Uterus (tissue), 2 donors: ENCODE measurements at regions not wholly inside any gene's neighbourhood (a gene's known extent, or its start where the extent isn't known, plus 50 kb on each side); places are given as distances from the start of the nearest gene placed in this dataset.
"Not testable (repeated sequence)": the region's sequence is repeated elsewhere in the genome, so short reads cannot be mapped to it uniquely, and the experiment has no call there.

Experiments used
- CTCF ChIP-seq, 4 experiments: fragments of 200-600 bp in 2 of 4; fragments of 450-650 bp in 2 of 4; sonication (generic) in 2 of 4; IDR thresholded peaks; one replicate each; pipeline ENCODE4 v1.5.1; 2016 to 2019; ENCODE audit warnings: antibody characterized with exemption in 4 of 4, mild to moderate bottlenecking in 2 of 4, moderate library complexity in 1 of 4
- POLR2A ChIP-seq, 2 donors: fragments of 450-650 bp; IDR thresholded peaks; one replicate each; pipeline ENCODE4 v1.6.1; 2016; ENCODE audit warnings: antibody characterized with exemption in 2 of 2, mild to moderate bottlenecking in 1 of 2, moderate library complexity in 1 of 2

- not testable (repeated sequence) for TF ChIP-seq CTCF, POLR2A (IDR thresholded peaks at IDR 0.05)
Measured at GRCh38 chr9:7484014-7484413, 315.6 kb downstream of the DMAC1 start.
